Left forelimb (tissue), 1 donor: ENCODE measurements at regions not wholly inside any gene's neighbourhood (a gene's known extent, or its start where the extent isn't known, plus 50 kb on each side); places are given as distances from the start of the nearest gene placed in this dataset.

ENCODE experiments used
- DNase-seq: peaks from one replicate; pipeline ENCODE4 v3.0.0-alpha.2; 2018; ENCODE audit warnings: low spot score

DNA sequence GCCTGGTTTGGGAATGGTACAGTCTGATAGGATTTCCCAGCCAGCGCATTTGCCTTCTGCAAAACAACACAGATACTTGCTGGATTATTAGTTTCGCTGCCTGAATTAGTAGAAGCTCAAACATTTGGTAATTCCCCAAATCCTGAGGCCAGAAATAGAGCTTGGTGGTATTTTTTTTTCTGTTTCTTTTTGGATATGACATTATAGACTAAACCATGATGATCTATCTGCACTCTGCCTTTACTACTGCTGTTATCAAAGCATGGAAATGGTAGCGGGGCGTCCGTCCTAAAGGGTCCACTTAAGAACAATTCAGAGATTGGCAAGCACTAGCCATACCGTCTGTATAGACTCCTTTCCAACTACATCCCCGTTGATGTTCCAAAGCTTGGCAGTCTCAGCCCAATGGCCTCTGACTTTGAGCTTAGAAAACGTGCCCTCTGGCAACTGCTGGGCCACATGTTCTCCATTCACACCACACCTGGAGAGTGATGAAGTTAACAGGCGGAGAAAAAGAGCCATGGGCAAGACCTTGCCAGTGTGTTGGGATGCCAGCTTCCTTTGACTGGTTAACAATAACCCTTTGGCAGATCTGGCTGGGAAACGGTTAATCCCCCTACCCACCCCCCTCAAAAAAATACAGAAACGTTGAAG is 241.0 kb upstream of the NR2F2 start:
- DNase-seq, result no peak

- no peak for DNase-seq
These were observed 238.3 kb upstream of the NR2F2 start for GRCh38 chr15:96092186-96092585.

DNA sequence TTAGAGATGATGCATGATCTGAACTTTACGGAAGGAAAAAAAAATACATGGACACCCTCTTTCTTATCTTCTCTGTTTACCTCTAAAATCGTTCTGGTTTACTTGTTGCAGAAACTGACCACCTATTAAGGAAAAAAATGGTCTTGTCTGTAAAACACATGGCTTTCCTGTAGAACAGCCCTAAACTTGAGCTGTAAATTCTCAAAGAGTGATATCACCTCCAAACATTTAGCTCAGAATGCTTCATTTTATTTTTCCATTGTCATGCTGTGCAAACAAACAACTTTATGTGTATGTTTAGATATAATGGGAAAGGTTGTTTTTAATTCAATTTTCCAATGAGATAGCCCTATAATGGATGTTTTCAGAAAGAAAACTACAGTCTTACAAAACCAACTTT is 237.4 kb upstream of the NR2F2 start:
- DNase-seq, result no peak

DNA sequence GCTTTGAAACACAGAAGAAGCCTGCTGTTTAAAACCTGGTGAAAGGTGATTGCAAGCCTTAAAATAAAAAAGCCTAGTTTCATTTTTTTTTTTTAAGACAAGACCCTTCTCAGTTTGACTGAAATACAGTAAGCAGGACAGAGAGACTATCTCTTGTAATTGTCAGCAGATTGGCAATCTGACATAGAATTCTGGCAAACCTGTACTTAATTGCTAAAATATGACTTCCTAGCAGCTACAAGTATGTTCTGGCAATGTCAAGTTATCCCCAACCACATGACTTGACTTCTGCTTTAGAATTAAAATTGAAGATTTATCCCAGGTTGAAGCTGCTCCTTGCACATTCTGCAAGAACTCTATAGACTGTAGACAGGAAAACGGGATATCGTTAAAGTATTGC is 232.8 kb upstream of the NR2F2 start:
- no peak for DNase-seq

DNA sequence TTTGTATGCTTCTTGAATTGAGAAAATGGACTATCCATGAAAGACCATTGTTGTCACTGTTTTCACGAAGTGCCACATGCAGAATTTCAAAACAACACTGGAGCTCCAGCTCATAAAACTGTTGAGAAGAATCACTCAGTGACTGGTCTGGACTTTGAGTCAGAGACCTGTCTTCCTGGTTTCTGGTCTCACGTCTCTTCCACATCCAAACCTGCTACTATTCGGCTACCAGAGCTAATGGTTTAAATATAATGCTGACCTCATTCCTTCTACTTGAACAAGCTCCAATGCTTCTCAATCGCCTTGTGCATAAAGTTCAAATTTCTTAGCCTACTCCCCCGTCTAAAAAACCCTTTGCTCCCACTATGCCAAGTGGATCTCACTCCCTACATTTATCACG is 227.9 kb upstream of the NR2F2 start:
- DNase-seq, result no peak

DNA sequence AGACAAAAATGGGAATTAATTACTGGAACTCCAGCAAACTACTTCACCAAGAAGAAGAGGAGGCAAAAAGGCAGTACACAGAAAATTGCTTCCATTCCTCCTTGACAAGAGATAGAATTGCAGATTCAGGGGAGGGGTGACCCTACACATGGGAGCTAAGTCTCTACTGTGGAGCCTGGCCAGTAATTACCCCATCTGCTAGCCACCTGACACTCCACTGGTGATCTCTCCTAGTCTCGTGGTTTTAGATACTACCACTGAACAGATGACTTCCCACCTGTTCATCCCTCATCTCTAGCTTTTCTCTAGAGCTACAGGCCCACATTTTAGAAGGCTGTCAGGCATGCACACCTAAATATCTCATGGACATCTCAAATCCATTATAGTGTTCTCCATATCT is 224.3 kb upstream of the NR2F2 start:
- no peak for DNase-seq

- no peak for DNase-seq
These were observed 223.9 kb upstream of the NR2F2 start for GRCh38 chr15:96106628-96107027.

DNA sequence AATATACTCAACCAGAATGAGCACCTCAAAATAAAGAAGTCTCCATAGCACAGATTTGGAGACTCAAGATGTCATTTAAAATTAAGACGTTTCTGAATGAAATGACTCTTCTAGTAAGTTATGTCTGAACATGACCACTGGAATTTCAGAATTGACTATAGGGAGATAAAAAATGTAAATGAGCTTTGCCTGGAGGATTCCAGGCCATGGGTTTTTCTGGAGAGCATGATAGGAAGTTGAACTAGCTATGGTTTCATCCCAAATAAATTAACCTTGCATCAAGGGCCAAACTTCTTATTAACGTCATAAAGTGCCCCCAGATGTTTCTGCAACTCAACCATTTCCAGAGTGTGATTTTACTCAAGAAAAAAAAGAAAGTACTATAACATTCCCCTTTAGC is 222.6 kb upstream of the NR2F2 start:
- DNase-seq, result no peak

DNA sequence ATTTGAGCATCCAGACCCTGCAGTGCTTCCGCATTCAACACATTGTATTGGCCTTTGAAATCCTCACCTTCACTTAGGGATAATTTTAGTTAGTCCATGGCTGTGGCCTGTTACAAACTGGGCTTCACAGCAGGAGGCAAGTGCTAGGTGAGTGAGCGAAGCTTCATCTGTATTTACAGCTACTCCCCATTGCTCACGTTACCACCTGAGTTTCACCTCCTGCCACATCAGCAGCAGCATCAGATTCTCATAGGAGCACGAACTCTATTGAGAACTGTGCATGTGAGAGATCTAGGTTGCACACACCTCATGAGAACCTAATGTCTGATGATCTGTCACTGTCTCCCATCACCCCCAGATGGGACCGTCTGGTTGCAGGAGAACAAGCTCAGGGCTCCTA is 222.1 kb upstream of the NR2F2 start:
- DNase-seq, result no peak

GRCh38 chr15:96109820-96110219 is 220.7 kb upstream of the NR2F2 start:
- DNase-seq, result no peak

DNA sequence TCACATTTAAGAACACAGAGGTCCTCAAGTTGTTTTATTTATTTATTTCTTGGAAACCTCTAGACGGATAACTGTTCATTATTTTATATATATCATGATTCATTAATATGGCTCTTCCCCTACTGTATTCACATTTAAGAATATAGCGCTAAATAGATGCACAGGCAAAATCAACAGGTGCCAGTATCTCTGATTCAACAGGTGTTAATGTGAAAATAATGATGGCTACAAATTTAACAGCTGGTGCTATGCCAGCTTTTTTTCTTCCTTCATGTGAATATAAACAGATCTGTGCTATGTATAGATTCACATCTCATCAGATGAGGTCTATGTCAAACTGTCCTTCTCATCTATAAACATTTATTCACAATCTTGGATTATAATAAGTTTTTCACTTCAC is 218.5 kb upstream of the NR2F2 start:
- DNase-seq, result no peak

GRCh38 chr15:96115642-96116041 is 214.9 kb upstream of the NR2F2 start:
- DNase-seq, result no peak

- DNase-seq, result no peak
These were observed 213.2 kb upstream of the NR2F2 start for GRCh38 chr15:96117270-96117669.

DNA sequence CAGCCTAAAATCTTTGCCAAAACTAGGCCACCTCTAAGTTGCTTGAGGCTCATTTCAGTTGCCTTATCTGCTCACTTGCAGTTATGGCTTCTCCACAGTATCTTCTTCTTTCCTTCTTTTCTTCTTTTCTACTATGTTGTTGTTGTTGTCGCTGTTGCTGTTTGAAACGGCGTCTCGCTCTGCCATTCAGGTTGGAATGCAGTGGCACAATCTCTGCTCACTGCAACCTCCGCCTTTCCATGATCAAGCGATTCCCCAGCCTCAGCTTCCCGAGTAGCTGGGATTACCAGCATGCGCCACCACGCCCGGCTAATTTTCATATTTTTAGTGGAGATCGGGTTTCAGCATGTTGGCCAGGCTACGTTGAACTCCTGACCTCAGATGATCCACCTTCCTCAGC is 210.8 kb upstream of the NR2F2 start:
- DNase-seq, result no peak

- no peak for DNase-seq
These were observed 209.2 kb upstream of the NR2F2 start for GRCh38 chr15:96121086-96121920.

- no peak for DNase-seq
These were observed 208.1 kb upstream of the NR2F2 start for GRCh38 chr15:96122077-96123027.

- no peak for DNase-seq
These were observed 207.5 kb upstream of the NR2F2 start for GRCh38 chr15:96123028-96123400.

- no peak for DNase-seq
These were observed 206.8 kb upstream of the NR2F2 start for GRCh38 chr15:96123630-96124187.

- no peak for DNase-seq
These were observed 206.1 kb upstream of the NR2F2 start for GRCh38 chr15:96124436-96124835.

DNA sequence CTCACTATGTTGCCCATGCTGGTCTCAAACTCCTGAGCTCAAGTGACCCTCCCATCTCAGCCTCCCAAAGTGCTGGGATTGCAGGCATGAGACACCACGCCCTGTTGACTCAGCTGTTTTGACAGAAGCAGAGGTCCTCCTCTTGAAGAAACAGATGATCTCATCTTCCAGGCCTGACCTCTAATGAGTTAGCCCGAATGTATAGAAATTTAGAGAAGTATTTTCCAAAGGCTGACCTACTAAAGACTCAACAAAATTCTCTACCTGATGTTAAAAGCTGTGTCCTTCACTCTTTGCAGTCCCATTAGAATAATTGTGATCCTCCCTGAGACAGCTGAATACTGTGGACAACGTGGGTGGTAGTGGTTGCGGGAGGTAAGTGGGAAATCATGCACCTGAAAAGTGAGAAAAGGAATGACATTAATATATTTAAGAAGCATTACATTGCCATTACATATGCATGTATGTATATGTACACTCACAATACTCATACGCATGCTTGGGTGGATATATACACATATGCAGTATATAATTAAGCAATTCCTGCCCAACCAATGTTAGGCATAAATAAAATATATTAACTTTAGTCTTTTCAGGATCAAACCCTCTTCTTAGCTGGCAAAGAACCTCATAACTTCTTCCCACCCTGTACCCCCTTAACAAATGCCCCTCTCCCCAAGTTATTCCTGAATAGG is 204.6 kb upstream of the NR2F2 start:
- no peak for DNase-seq

GRCh38 chr15:96126859-96127258 is 203.6 kb upstream of the NR2F2 start:
- DNase-seq, result no peak

DNA sequence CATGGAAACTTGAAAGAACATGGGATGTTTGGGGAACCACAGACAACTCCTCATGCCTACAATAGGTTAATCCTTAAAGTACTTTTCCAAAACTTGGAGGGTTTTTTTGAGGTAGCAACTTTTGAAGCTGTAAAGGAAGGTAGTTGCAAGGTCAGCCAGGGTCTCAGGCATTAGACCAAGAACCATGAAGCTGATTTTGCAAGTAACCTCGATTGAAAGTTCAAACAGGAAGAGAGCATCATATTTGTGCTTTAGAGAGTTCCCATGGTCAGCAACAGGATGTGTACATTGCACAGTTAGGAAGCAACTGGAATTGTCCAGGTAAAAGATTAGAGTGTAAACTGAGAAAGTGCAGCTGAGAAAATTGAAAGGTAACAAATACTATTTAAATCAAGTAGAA is 199.8 kb upstream of the NR2F2 start:
- DNase-seq, result no peak
